HAP-1 (cell line): ENCODE measurements at regions not wholly inside any gene's neighbourhood (a gene's known extent, or its start where the extent isn't known, plus 50 kb on each side); places are given as distances from the start of the nearest gene placed in this dataset.

Experiments
- DNase-seq, 2 experiments: peaks; one replicate each; pipeline ENCODE4 v3.0.0-alpha.2; 2016 to 2020; ENCODE audit warnings: low spot score in 2 of 2
- H3K27me3 ChIP-seq: fragments of 250-450 bp; sonication (Bioruptor Pico); 2 replicates; pipeline ENCODE4 v1.5.1; 2020; ENCODE audit warnings: low read depth, mild to moderate bottlenecking, moderate library complexity
- H3K36me3 ChIP-seq: fragments of 250-450 bp; sonication (Bioruptor Pico); replicated peaks from 2 replicates; pipeline ENCODE4 v1.5.1; 2020; ENCODE audit warnings: mild to moderate bottlenecking
- H3K4me1 ChIP-seq: fragments of 250-450 bp; sonication (Bioruptor Pico); 2 replicates; pipeline ENCODE4 v1.5.1; 2020; ENCODE audit warnings: mild to moderate bottlenecking
- H3K4me3 ChIP-seq: fragments of 250-450 bp; sonication (Bioruptor Pico); 2 replicates; pipeline ENCODE4 v1.5.1; 2020; ENCODE audit warnings: mild to moderate bottlenecking, moderate library complexity
- H3K9me3 ChIP-seq: fragments of 250-450 bp; sonication (Bioruptor Pico); 2 replicates; pipeline ENCODE4 v1.5.1; 2020; ENCODE audit warnings: mild to moderate bottlenecking, moderate library complexity
- in situ Hi-C: fragments of 300-500 bp; cut with MboI; formaldehyde crosslinking; loops from 3 replicates; pipeline ENCODE4 v1.14.3; 2020; ENCODE audit warnings: low sequenced_read_pairs, inconsistent platforms, mixed read lengths

- H3K9me3 ChIP-seq = no peaks in the 10 kb centered on the region
- in situ Hi-C loops = no loop called here
- H3K36me3 ChIP-seq = no peaks in the 10 kb centered on the region
- DNase-seq = no peak
- H3K4me1 ChIP-seq = no peaks in the 10 kb centered on the region
- no peaks in the 10 kb centered on the region for H3K27me3 ChIP-seq
- H3K4me3 ChIP-seq = no peak overlapping the region
Measured at GRCh38 chr3:59593380-59593779, 543.6 kb upstream of the CFAP20DC start.

- DNase-seq = no peak
- Histone ChIP-seq H3K9me3 (no peaks in the 10 kb centered on the region), H3K27me3 (no peaks in the 10 kb centered on the region), H3K36me3 (no peaks in the 10 kb centered on the region), H3K4me1 (no peaks in the 10 kb centered on the region), H3K4me3 (no peak overlapping the region)
- in situ Hi-C loops = no loop called here
Measured at GRCh38 chr3:59580996-59581395, 531.2 kb upstream of the CFAP20DC start.

DNA sequence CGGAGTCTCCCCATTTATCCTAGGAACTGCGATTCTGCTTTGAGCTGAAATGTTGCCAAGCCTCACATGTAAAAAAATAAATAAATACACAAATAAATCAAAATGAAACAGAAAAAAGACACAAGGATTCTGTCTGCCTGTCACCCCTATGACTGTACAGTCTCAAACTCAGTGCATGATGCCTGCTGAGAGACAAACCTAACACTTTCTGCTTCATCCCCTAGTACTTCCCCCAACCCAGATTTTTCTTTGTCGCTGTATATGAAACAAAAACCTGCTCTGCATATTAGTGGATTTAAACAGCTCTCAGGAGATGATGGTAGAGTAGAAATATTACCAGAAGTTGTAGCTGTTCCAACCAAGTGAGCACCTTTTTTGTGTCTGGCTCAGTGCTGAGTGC lies 530.7 kb upstream of the CFAP20DC start:
- Histone ChIP-seq H3K9me3 (no peaks in the 10 kb centered on the region), H3K36me3 (no peaks in the 10 kb centered on the region), H3K4me1 (no peaks in the 10 kb centered on the region), H3K4me3 (no peak overlapping the region), H3K27me3 (no peaks in the 10 kb centered on the region)
- DNase-seq = no peak
- in situ Hi-C loops = no loop called here

DNA sequence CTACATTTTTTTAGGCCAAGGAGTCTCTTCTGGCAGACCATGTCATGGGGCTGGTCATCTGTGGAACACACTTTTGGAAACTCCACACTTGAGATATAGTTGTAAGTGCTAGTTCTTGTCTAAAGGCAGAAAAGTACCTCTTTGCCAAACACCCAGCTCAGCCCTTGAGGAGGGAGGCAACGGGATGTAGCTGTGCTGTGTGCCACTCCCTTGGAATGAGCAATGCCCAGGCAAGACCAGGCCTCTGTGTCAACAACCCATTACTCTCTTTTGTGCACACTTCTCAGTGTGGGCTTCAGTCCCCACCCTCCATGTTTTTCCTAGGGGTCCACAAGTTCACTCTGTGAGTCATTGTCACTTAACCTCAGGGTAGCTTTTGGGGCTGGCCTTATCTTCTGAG lies 528.3 kb upstream of the CFAP20DC start:
- H3K27me3 ChIP-seq = no peaks in the 10 kb centered on the region
- no peak for DNase-seq
- H3K4me3 ChIP-seq = no peak overlapping the region
- H3K4me1 ChIP-seq = no peaks in the 10 kb centered on the region
- no peaks in the 10 kb centered on the region for H3K36me3 ChIP-seq
- H3K9me3 ChIP-seq = no peaks in the 10 kb centered on the region
- in situ Hi-C loops = loop anchor here (10.0 kb wide), 1 partner anchor 277 kb away; no protein-coding TSS in a partner anchor

DNA sequence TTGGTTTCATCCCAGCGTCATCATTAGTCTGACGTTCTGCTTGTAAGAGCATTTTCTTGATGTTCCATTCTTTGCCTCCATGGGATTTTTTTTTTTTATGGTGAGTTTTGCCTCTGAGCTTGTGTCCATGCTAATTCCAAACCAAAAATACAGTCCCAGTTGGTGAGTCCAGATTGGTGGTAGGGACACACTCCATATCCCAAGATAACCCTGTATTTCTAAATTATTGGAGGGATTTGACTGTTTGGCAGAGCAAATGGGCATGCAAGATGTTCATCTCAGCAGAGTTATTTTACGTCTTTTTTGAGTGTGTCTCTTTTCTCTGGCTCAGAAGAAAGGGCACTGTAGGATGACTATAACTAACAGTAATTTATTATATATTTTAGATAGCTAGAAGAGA lies 526.8 kb upstream of the CFAP20DC start:
- no peak for DNase-seq
- Histone ChIP-seq H3K4me1 (no peaks in the 10 kb centered on the region), H3K9me3 (no peaks in the 10 kb centered on the region), H3K36me3 (no peaks in the 10 kb centered on the region), H3K27me3 (no peaks in the 10 kb centered on the region), H3K4me3 (no peak overlapping the region)
- in situ Hi-C loops = loop anchor here (10.0 kb wide), 1 partner anchor 278 kb away; no protein-coding TSS in a partner anchor

- DNase-seq = peak; percentile 71 to 91
- Histone ChIP-seq H3K27me3 (no peaks in the 10 kb centered on the region), H3K9me3 (no peaks in the 10 kb centered on the region), H3K4me1 (no peaks in the 10 kb centered on the region), H3K36me3 (no peaks in the 10 kb centered on the region), H3K4me3 (no peak overlapping the region)
- in situ Hi-C loops = loop anchor here (10.0 kb wide), 1 partner anchor 279 kb away; no protein-coding TSS in a partner anchor
Measured at GRCh38 chr3:59575113-59576001, 525.5 kb upstream of the CFAP20DC start.

DNA sequence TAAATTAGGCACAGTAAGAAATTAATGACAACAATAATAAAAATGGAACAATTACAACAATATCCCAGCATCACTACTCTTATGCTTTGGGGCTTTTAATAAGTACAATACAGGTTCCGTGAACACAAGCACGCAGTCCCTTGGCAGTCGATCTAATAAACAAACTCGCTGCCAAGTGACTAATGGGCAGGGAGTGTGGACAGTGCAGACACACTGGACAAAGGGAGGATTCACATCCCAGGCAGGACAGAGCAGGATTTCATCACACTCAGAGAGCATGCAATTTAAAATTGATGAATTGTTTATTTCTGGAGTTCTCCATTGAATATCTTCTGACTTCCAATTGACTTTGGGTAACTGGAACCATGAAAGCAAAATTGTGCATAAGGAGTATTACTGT lies 524.1 kb upstream of the CFAP20DC start:
- Histone ChIP-seq H3K36me3 (no peaks in the 10 kb centered on the region), H3K9me3 (no peaks in the 10 kb centered on the region), H3K4me1 (no peaks in the 10 kb centered on the region), H3K27me3 (peaks cover 4% of the 10 kb centered on the region; the same call in 1 of the 2 replicates), H3K4me3 (no peak overlapping the region)
- in situ Hi-C loops = loop anchor here (10.0 kb wide), 1 partner anchor 281 kb away; no protein-coding TSS in a partner anchor
- DNase-seq = no peak

GRCh38 chr3:59572106-59572505 lies 522.3 kb upstream of the CFAP20DC start:
- Histone ChIP-seq H3K4me3 (no peak overlapping the region), H3K36me3 (no peaks in the 10 kb centered on the region), H3K4me1 (no peaks in the 10 kb centered on the region), H3K27me3 (peaks cover 8% of the 10 kb centered on the region), H3K9me3 (no peaks in the 10 kb centered on the region)
- no peak for DNase-seq
- in situ Hi-C loops = loop anchor here (10.0 kb wide), 1 partner anchor 283 kb away; no protein-coding TSS in a partner anchor

DNA sequence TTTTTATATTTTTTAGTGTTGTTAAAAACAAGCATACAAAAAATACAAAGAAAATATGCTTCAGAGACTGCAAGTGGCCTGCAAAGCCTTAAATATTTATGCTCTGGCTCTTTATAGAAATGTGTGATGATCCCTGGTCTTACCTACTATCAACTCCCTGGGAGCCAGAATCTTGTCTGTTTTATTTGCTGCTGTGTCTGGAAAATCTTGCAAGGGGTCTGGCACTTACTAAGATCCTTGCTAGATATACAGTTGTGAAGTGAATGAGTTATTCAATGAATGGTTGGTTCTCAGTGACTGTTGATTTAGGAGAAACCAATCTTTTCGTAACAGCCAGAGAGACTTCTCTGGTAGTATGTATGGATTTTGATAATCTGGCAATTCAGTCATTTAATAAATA lies 521.0 kb upstream of the CFAP20DC start:
- in situ Hi-C loops = loop anchor here (10.0 kb wide), 1 partner anchor 284 kb away; no protein-coding TSS in a partner anchor
- no peak for DNase-seq

DNA sequence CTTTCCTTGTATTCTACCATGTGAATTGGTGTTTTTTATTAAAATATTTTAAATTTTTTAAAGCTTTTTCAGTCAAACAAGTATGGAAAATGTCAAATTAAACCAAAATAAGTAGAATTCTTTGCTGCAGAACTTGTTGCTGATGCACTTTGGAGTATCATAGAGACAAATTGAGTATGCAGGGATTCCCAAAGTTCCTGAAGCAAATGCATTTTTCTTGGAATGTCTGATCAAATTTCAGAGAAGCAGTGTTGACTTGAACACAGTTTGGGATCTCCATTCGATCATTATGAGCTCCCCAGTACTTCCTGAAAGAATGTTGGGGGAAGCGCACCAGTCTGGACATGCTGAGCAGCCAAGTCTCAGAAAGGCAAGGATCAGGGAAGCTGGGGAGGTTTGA lies 517.8 kb upstream of the CFAP20DC start:
- Histone ChIP-seq H3K9me3 (no peaks in the 10 kb centered on the region), H3K27me3 (peaks cover 8% of the 10 kb centered on the region), H3K4me3 (no peak overlapping the region), H3K4me1 (no peaks in the 10 kb centered on the region), H3K36me3 (no peaks in the 10 kb centered on the region)
- no peak for DNase-seq
- in situ Hi-C loops = no loop called here

More for the DNA sequence above, 521.0 kb upstream of the CFAP20DC start:
- Histone ChIP-seq H3K4me3 (no peak overlapping the region), H3K27me3 (peaks cover 8% of the 10 kb centered on the region), H3K36me3 (no peaks in the 10 kb centered on the region), H3K9me3 (no peaks in the 10 kb centered on the region), H3K4me1 (no peaks in the 10 kb centered on the region)

DNA sequence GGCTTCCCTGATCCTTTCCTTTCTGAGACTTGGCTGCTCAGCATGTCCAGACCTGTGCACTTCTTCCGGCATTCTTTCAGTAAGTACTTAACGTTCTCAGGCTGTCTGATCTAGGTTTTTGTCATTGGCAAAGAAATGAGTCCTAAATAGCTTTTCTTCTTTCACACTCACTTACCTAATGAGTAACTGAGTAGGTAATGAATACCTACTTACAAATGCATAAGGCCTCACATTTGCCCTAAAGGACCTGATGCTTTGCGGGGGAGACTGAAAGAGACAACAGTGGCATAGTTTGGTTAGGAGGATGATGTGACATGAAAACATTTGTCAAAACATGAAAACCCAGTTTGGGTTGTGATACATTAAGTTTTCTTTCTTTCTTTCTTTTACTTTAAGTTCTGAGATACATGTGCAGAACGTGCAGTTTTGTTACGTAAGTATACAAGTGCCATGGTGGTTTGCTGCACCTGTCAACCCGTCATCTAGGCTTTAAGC lies 516.7 kb upstream of the CFAP20DC start:
- in situ Hi-C loops = no loop called here
- peaks cover 8% of the 10 kb centered on the region for H3K27me3 ChIP-seq
- H3K4me3 ChIP-seq = no peak overlapping the region
- H3K9me3 ChIP-seq = no peaks in the 10 kb centered on the region
- DNase-seq = no peak
- no peaks in the 10 kb centered on the region for H3K36me3 ChIP-seq
- H3K4me1 ChIP-seq = no peaks in the 10 kb centered on the region

- Histone ChIP-seq H3K27me3 (peaks cover 8% of the 10 kb centered on the region), H3K36me3 (no peaks in the 10 kb centered on the region), H3K4me1 (no peaks in the 10 kb centered on the region), H3K9me3 (no peaks in the 10 kb centered on the region), H3K4me3 (no peak overlapping the region)
- no peak for DNase-seq
- in situ Hi-C loops = no loop called here
Measured at GRCh38 chr3:59565125-59565524, 515.3 kb upstream of the CFAP20DC start.

DNA sequence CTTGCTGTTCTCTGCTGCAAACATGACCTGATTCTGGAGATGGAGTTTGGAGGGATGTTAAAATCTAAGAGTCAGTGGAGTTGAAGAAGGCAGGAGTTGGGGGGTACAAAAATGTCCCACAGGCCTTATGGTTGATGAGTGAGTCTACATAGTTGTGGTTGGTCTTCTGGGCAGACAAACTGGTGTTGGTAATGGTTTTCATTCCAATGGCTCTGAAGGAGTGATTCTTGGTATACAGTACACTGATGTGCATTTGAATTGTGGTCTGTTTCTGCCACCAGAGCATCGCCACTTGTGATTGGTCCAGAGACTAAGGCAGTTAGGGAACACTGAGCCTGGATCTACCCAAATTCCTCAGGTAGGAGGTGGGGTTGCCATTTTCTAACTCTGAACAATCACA lies 514.1 kb upstream of the CFAP20DC start:
- in situ Hi-C loops = no loop called here
- no peak for DNase-seq
- Histone ChIP-seq H3K4me3 (no peak overlapping the region), H3K36me3 (no peaks in the 10 kb centered on the region), H3K27me3 (peaks cover 5% of the 10 kb centered on the region), H3K4me1 (no peaks in the 10 kb centered on the region), H3K9me3 (no peaks in the 10 kb centered on the region)

DNA sequence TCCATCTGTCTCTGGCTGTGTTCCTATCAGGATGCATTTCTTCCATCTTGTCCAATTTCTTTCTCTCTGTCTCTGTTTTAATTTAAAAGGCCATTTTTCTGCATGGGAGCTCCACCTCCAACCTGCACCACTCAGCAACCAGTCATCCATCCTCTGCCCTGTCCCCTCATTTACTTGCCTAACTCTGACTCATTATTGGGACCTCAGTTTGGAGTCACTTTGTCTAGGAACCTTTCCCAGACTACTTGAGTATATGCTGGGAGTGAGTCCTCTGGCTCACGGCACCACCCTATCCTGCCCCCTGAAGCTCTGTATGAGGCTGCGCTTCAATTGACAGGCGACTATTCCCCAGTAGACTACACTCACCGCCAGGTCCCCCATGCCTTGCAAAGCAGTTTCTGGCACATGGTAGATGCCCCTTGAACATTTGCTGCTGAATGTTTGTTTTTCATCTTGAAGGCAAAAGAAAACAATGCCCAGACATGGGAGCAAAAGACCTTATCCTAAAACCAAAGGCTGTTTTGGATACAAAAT lies 513.3 kb upstream of the CFAP20DC start:
- Histone ChIP-seq H3K27me3 (no peaks in the 10 kb centered on the region), H3K36me3 (no peaks in the 10 kb centered on the region), H3K4me1 (no peaks in the 10 kb centered on the region), H3K9me3 (no peaks in the 10 kb centered on the region), H3K4me3 (no peak overlapping the region)
- in situ Hi-C loops = no loop called here
- DNase-seq = no peak
